HEK293 (cell line): ENCODE measurements at regions not wholly inside any gene's neighbourhood (a gene's known extent, or its start where the extent isn't known, plus 50 kb on each side); places are given as distances from the start of the nearest gene placed in this dataset.

Experiments
- CTCF ChIA-PET: fragments of 350-600 bp; formaldehyde crosslinking; extraction: SDS; loops from one replicate; lab custom pipeline; 2021; ENCODE audit warnings: antibody characterized with exemption; lab: Yijun Ruan, JAX
- POLR2A ChIA-PET: fragments of 300-600 bp; formaldehyde crosslinking; extraction: SDS; loops from one replicate; lab custom pipeline; 2020; ENCODE audit warnings: antibody characterized with exemption, inconsistent platforms; lab: Yijun Ruan, JAX
- H3K27ac ChIP-seq: fragments of 200-500 bp; sonication (Bioruptor generic); 2 replicates; pipeline ENCODE4 v1.5.1; 2014; ENCODE audit warnings: low read depth, low read length, control low read depth, inconsistent platforms; ENCODE audit errors: extremely low read depth
- H3K36me3 ChIP-seq, 2 experiments: fragments of 200-500 bp in 1 of 2; sonication (Bioruptor generic) in 1 of 2; 1 replicate in 1 of 2; 2 replicates in 1 of 2; pipeline ENCODE4 v1.5.1; 2014 to 2017; ENCODE audit warnings: inconsistent platforms in 2 of 2, low read length in 2 of 2; ENCODE audit not compliant: control insufficient read depth in 2 of 2, insufficient read depth in 1 of 2
- H3K4me1 ChIP-seq: fragments of 200-500 bp; sonication (Bioruptor generic); 2 replicates; pipeline ENCODE4 v1.5.1; 2014; ENCODE audit warnings: mild to moderate bottlenecking, low read length, inconsistent platforms; ENCODE audit not compliant: control insufficient read depth, insufficient read depth
- H3K4me3 ChIP-seq: 2 replicates; pipeline ENCODE4 v1.5.1; 2011; ENCODE audit warnings: low read depth, mild to moderate bottlenecking, control low read depth, low read length, moderate library complexity
- H3K9me3 ChIP-seq: fragments of 200-500 bp; sonication (Bioruptor generic); 2 replicates; pipeline ENCODE4 v1.5.1; 2014; ENCODE audit warnings: low read depth, low read length, inconsistent platforms; ENCODE audit not compliant: control insufficient read depth, insufficient read depth
- GLIS2 ChIP-seq: fragments of 450-650 bp; formaldehyde crosslinking; IDR thresholded peaks from 2 replicates; pipeline ENCODE4 v1.5.1; 2016; ENCODE audit warnings: missing biosample characterization, missing genetic modification characterization
- REPIN1 ChIP-seq: fragments of 450-650 bp; formaldehyde crosslinking; IDR thresholded peaks from 2 replicates; pipeline ENCODE4 v1.5.1; 2017; ENCODE audit warnings: missing biosample characterization, missing genetic modification characterization, low read depth
- SALL2 ChIP-seq: fragments of 450-650 bp; formaldehyde crosslinking; IDR thresholded peaks from 2 replicates; pipeline ENCODE4 v1.5.0; 2017; ENCODE audit warnings: missing biosample characterization, mild to moderate bottlenecking, missing genetic modification characterization, borderline replicate concordance
- WT1 ChIP-seq: fragments of 450-650 bp; formaldehyde crosslinking; IDR thresholded peaks from 2 replicates; pipeline ENCODE4 v1.5.1; 2016; ENCODE audit warnings: missing biosample characterization, missing genetic modification characterization
- ZBTB1 ChIP-seq: fragments of 450-650 bp; formaldehyde crosslinking; IDR thresholded peaks from 2 replicates; pipeline ENCODE4 v1.5.1; 2016; ENCODE audit warnings: missing biosample characterization, missing genetic modification characterization
- ZBTB17 ChIP-seq: fragments of 450-650 bp; formaldehyde crosslinking; IDR thresholded peaks from 2 replicates; pipeline ENCODE4 v1.5.1; 2016; ENCODE audit warnings: missing biosample characterization, missing genetic modification characterization
- ZBTB20 ChIP-seq: fragments of 450-650 bp; formaldehyde crosslinking; IDR thresholded peaks from 2 replicates; pipeline ENCODE4 v1.5.1; 2016; ENCODE audit warnings: missing biosample characterization, missing genetic modification characterization
- ZBTB48 ChIP-seq: fragments of 450-650 bp; formaldehyde crosslinking; IDR thresholded peaks from 2 replicates; pipeline ENCODE4 v1.5.1; 2016; ENCODE audit warnings: missing biosample characterization, missing genetic modification characterization
- ZBTB8A ChIP-seq: fragments of 450-650 bp; formaldehyde crosslinking; IDR thresholded peaks from 2 replicates; pipeline ENCODE4 v1.5.1; 2016; ENCODE audit warnings: missing biosample characterization, missing genetic modification characterization
- ZNF155 ChIP-seq: fragments of 450-650 bp; formaldehyde crosslinking; IDR thresholded peaks from 2 replicates; pipeline ENCODE4 v1.5.1; 2016; ENCODE audit warnings: missing biosample characterization, missing genetic modification characterization
- ZNF157 ChIP-seq: fragments of 450-650 bp; formaldehyde crosslinking; IDR thresholded peaks from 2 replicates; pipeline ENCODE4 v1.5.1; 2016; ENCODE audit warnings: missing biosample characterization, missing genetic modification characterization
- ZNF324 ChIP-seq: fragments of 450-650 bp; formaldehyde crosslinking; IDR thresholded peaks from 2 replicates; pipeline ENCODE4 v1.5.1; 2016; ENCODE audit warnings: missing biosample characterization, missing genetic modification characterization
- ZNF623 ChIP-seq: fragments of 450-650 bp; formaldehyde crosslinking; IDR thresholded peaks from 2 replicates; pipeline ENCODE4 v1.5.1; 2016; ENCODE audit warnings: missing biosample characterization, missing genetic modification characterization
- ZNF660 ChIP-seq: fragments of 450-650 bp; IDR thresholded peaks from 2 replicates; pipeline ENCODE4 v1.5.1; 2018; ENCODE audit warnings: missing biosample characterization, mild to moderate bottlenecking, missing genetic modification characterization
- ZNF747 ChIP-seq: fragments of 450-650 bp; formaldehyde crosslinking; IDR thresholded peaks from 2 replicates; pipeline ENCODE4 v1.5.1; 2016; ENCODE audit warnings: missing biosample characterization, missing genetic modification characterization
- ZSCAN30 ChIP-seq: fragments of 450-650 bp; IDR thresholded peaks from 2 replicates; pipeline ENCODE4 v1.5.1; 2018; ENCODE audit warnings: missing biosample characterization, mild to moderate bottlenecking, missing genetic modification characterization, moderate library complexity
- TF ChIP-seq, protein P1 (sequence below): fragments of 450-650 bp; formaldehyde crosslinking; IDR thresholded peaks from 2 replicates; pipeline ENCODE4 v1.5.1; 2016; ENCODE audit warnings: missing biosample characterization, missing genetic modification characterization, low read depth
- TF ChIP-seq, protein P2 (sequence below): fragments of 450-650 bp; formaldehyde crosslinking; IDR thresholded peaks from 2 replicates; pipeline ENCODE4 v1.5.1; 2017; ENCODE audit warnings: missing biosample characterization, missing genetic modification characterization
- TF ChIP-seq, protein P3 (sequence below): fragments of 450-650 bp; formaldehyde crosslinking; IDR thresholded peaks from 2 replicates; pipeline ENCODE4 v1.5.1; 2016; ENCODE audit warnings: missing biosample characterization, missing genetic modification characterization

DNA sequence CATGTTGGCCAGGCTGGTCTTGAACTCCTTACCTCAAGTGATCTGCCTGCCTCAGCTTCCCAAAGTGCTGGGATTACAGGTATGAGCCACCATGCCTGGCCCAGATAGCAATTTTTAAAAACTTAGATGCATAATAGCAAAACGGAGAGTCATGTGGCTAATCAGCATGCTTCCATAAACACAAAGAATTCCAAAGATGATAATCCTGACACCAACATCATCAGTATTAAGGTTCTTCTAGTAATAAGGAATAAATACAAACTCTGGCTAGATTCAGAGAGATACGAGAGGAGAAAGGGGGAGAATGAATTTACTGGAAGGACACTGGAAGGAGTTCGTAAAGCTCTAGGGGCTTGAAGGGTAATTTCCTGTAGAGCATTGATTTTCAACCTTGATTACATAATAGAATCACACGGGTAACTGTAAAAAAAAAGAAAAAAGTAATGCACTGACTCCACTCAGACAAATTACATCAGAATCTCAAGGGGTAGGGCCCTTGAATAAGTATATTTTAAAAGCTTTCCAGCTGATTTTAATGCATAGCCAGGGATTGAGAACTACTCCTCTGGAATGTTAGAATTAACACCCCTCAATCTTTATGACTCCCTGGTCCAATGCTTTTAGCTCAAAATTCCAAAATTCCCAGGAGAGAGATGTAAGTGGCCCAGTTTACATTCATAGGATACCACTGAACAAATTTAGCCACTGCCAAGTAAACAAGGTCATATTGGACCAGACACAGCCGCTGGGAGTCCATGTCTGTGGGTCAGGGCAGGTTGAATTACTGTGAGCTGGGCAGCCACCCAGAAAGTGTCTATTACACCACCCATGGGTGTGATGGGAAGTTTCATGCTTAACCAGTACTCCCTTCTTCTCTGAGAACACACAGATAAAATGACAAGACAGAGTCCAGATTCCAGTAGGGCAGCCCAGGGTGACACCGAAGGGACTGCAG is 243.9 kb downstream of the TBL1XR1 start:
- POLR2A ChIA-PET: no interaction called here
- CTCF ChIA-PET: interaction anchor here (0.7 kb wide), 1 partner anchor 55 kb away, joined by 5 read pairs; no protein-coding TSS in a partner anchor
- no peaks in the 10 kb centered on the region for H3K4me1 ChIP-seq

DNA sequence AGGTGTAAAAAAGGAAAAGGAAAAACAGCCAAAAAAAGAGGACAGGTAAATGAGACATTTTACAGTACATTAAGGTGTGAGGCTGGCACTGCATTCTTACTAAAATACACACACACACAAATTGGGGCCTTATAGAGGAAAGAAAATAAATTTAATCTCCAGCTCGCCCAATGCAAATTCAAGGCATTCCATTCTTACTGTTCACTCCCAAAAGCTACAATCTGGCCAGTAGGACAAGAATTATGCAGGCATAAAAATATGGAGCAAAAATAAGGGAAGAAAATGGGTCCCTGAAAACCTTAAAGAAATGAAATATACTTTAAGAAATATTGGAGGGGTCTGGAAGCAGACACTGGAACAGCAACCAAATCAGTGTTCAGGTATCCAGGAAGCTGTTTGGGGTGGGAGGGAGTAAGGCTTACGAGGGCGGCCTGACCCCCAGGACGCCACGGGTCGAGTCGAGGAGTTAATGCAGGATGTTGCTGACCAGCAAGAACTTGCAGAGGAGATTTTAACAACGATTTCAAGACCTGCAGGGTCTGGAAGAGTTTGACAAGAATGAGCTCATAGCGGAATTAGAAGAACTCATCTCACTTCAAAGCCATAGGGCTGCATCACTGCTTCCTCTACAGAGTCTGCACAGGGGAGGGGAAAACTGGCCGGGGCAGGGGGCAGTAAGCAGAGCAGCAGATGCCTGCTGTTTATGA is 245.5 kb downstream of the TBL1XR1 start:
- TF ChIP-seq ZBTB48 (tag by site-specific recombination) (no peak), ZNF157 (tag by site-specific recombination) (no peak), ZBTB8A (tag by site-specific recombination) (no peak)
- TF ChIP-seq, protein P1, sequence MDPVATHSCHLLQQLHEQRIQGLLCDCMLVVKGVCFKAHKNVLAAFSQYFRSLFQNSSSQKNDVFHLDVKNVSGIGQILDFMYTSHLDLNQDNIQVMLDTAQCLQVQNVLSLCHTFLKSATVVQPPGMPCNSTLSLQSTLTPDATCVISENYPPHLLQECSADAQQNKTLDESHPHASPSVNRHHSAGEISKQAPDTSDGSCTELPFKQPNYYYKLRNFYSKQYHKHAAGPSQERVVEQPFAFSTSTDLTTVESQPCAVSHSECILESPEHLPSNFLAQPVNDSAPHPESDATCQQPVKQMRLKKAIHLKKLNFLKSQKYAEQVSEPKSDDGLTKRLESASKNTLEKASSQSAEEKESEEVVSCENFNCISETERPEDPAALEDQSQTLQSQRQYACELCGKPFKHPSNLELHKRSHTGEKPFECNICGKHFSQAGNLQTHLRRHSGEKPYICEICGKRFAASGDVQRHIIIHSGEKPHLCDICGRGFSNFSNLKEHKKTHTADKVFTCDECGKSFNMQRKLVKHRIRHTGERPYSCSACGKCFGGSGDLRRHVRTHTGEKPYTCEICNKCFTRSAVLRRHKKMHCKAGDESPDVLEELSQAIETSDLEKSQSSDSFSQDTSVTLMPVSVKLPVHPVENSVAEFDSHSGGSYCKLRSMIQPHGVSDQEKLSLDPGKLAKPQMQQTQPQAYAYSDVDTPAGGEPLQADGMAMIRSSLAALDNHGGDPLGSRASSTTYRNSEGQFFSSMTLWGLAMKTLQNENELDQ: no peak
- TF ChIP-seq, all 188 proteins: peak for 0
- ChIA-PET CTCF (interaction anchor here (0.6 to 0.7 kb wide), 2 partner anchors 9 to 79 kb away, joined by 3 to 4 read pairs; no protein-coding TSS in a partner anchor), POLR2A (no interaction called here)
- H3K4me3 ChIP-seq: no peak overlapping the region
- no peaks in the 10 kb centered on the region for H3K9me3 ChIP-seq
- no peaks in the 10 kb centered on the region for H3K36me3 ChIP-seq
- H3K27ac ChIP-seq: no peak overlapping the region
- no peaks in the 10 kb centered on the region for H3K4me1 ChIP-seq

More for the DNA sequence above, 243.9 kb downstream of the TBL1XR1 start:
- H3K36me3 ChIP-seq: no peaks in the 10 kb centered on the region
- TF ChIP-seq ZNF623: no peak
- peak; percentile 42; the same call in 1 of the 2 replicates for TF ChIP-seq WT1 (tag by site-specific recombination)
- TF ChIP-seq ZSCAN30 (tag by site-specific recombination): no peak
- TF ChIP-seq, protein P2, sequence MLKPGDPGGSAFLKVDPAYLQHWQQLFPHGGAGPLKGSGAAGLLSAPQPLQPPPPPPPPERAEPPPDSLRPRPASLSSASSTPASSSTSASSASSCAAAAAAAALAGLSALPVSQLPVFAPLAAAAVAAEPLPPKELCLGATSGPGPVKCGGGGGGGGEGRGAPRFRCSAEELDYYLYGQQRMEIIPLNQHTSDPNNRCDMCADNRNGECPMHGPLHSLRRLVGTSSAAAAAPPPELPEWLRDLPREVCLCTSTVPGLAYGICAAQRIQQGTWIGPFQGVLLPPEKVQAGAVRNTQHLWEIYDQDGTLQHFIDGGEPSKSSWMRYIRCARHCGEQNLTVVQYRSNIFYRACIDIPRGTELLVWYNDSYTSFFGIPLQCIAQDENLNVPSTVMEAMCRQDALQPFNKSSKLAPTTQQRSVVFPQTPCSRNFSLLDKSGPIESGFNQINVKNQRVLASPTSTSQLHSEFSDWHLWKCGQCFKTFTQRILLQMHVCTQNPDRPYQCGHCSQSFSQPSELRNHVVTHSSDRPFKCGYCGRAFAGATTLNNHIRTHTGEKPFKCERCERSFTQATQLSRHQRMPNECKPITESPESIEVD (tag by site-specific recombination): peak; percentile 65
- TF ChIP-seq GLIS2 (tag by site-specific recombination): no peak
- no peak overlapping the region for H3K4me3 ChIP-seq
- no peak overlapping the region for H3K27ac ChIP-seq
- no peaks in the 10 kb centered on the region for H3K9me3 ChIP-seq

DNA sequence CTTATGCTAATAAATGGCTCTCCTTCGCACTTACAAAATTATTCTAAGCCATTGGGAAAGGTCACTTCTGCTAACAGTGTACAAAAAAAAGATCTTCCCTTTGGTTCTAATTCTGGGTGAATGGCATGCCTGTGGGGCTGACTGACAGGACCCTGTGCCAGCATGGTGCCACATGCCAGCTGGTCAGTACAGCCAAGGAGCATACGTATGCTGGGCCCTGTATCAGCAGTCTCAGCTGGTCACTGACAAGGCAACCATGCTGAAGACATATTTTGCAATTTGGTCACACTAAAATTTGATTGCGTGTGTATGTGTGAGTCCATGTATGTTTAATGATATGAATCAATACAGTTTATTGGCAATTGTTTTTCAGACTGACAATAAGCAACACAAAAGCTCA is 246.1 kb downstream of the TBL1XR1 start:
- no peak overlapping the region for H3K27ac ChIP-seq
- no peaks in the 10 kb centered on the region for H3K9me3 ChIP-seq
- H3K4me3 ChIP-seq: no peak overlapping the region
- ChIA-PET CTCF (interaction anchor here (0.6 kb wide), 1 partner anchor 8 kb away, joined by 4 read pairs; no protein-coding TSS in a partner anchor), POLR2A (no interaction called here)
- no peaks in the 10 kb centered on the region for H3K4me1 ChIP-seq
- TF ChIP-seq SALL2 (tag by site-specific recombination) (no peak), ZNF747 (tag by site-specific recombination) (no peak), ZBTB1 (tag by site-specific recombination) (no peak), ZNF324 (tag by site-specific recombination) (no peak), ZNF155 (tag by site-specific recombination) (no peak), REPIN1 (no peak), ZBTB17 (tag by site-specific recombination) (no peak), ZNF157 (tag by site-specific recombination) (no peak), ZNF660 (tag by site-specific recombination) (no peak), ZBTB20 (tag by site-specific recombination) (no peak)
- TF ChIP-seq, protein P3, sequence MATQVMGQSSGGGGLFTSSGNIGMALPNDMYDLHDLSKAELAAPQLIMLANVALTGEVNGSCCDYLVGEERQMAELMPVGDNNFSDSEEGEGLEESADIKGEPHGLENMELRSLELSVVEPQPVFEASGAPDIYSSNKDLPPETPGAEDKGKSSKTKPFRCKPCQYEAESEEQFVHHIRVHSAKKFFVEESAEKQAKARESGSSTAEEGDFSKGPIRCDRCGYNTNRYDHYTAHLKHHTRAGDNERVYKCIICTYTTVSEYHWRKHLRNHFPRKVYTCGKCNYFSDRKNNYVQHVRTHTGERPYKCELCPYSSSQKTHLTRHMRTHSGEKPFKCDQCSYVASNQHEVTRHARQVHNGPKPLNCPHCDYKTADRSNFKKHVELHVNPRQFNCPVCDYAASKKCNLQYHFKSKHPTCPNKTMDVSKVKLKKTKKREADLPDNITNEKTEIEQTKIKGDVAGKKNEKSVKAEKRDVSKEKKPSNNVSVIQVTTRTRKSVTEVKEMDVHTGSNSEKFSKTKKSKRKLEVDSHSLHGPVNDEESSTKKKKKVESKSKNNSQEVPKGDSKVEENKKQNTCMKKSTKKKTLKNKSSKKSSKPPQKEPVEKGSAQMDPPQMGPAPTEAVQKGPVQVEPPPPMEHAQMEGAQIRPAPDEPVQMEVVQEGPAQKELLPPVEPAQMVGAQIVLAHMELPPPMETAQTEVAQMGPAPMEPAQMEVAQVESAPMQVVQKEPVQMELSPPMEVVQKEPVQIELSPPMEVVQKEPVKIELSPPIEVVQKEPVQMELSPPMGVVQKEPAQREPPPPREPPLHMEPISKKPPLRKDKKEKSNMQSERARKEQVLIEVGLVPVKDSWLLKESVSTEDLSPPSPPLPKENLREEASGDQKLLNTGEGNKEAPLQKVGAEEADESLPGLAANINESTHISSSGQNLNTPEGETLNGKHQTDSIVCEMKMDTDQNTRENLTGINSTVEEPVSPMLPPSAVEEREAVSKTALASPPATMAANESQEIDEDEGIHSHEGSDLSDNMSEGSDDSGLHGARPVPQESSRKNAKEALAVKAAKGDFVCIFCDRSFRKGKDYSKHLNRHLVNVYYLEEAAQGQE: no peak
- TF ChIP-seq, all 188 proteins: peak for 0
- H3K36me3 ChIP-seq: no peaks in the 10 kb centered on the region
